NB4 (cell line): ENCODE measurements at regions not wholly inside any gene's neighbourhood (a gene's known extent, or its start where the extent isn't known, plus 50 kb on each side); places are given as distances from the start of the nearest gene placed in this dataset.

Source experiments
- DNase-seq: peaks from one replicate; pipeline ENCODE4 v3.0.0; 2010; ENCODE audit warnings: low read depth
- H3K4me3 ChIP-seq: one replicate; pipeline ENCODE4 v1.5.1; 2011; ENCODE audit warnings: mild to moderate bottlenecking, low read depth, low read length, moderate library complexity
- CTCF ChIP-seq: IDR thresholded peaks from one replicate; pipeline ENCODE4 v1.5.1; 2012; ENCODE audit warnings: low read depth, low read length
- MAX ChIP-seq: IDR thresholded peaks from 2 replicates; pipeline ENCODE4 v1.6.1; 2011; ENCODE audit warnings: low read depth, low read length
- MYC ChIP-seq: IDR thresholded peaks from 2 replicates; pipeline ENCODE4 v1.6.1; 2011; ENCODE audit warnings: low read depth, low read length
- POLR2A ChIP-seq: IDR thresholded peaks from 2 replicates; pipeline ENCODE4 v1.6.1; 2011; ENCODE audit warnings: mild to moderate bottlenecking; ENCODE audit not compliant: insufficient read length; ENCODE audit errors: extremely low read depth

- H3K4me3 ChIP-seq, result no peak overlapping the region
- TF ChIP-seq MAX (no peak), CTCF (no peak), POLR2A (no peak), MYC (no peak)
- no peak for DNase-seq
Measured at GRCh38 chr17:10956821-10957220, 118.9 kb upstream of the PIRT start.

- TF ChIP-seq MYC, result no peak
- TF ChIP-seq CTCF, result no peak
- no peak for TF ChIP-seq POLR2A
- no peak for TF ChIP-seq MAX
- no peak for DNase-seq
Measured at GRCh38 chr17:10944819-10945218, 106.9 kb upstream of the PIRT start.

GRCh38 chr17:10936931-10937330 lies 99.0 kb upstream of the PIRT start:
- no peak for TF ChIP-seq CTCF
- no peak for TF ChIP-seq POLR2A
- TF ChIP-seq MYC, result no peak
- no peak for TF ChIP-seq MAX
- H3K4me3 ChIP-seq, result no peak overlapping the region
- no peak for DNase-seq

More at GRCh38 chr17:10944819-10945218, 106.9 kb upstream of the PIRT start:
- no peak overlapping the region for H3K4me3 ChIP-seq

- H3K4me3 ChIP-seq, result no peak overlapping the region
- DNase-seq, result no peak
- TF ChIP-seq POLR2A, result no peak
Measured at GRCh38 chr17:10932938-10933337, 95.1 kb upstream of the PIRT start.

GRCh38 chr17:10931133-10931532 lies 93.2 kb upstream of the PIRT start:
- no peak for DNase-seq
- H3K4me3 ChIP-seq, result no peak overlapping the region
- TF ChIP-seq CTCF, result no peak
- TF ChIP-seq MAX, result no peak

GRCh38 chr17:10927712-10928111 lies 89.8 kb upstream of the PIRT start:
- TF ChIP-seq MAX (no peak), CTCF (no peak), MYC (no peak)
- DNase-seq, result no peak
- no peak overlapping the region for H3K4me3 ChIP-seq
